GM20000 (cell line): ENCODE measurements at regions not wholly inside any gene's neighbourhood (a gene's known extent, or its start where the extent isn't known, plus 50 kb on each side); places are given as distances from the start of the nearest gene placed in this dataset.

Source experiments
- DNase-seq: peaks from one replicate; pipeline ENCODE4 v3.0.0; 2012; ENCODE audit warnings: low spot score
- TF ChIP-seq, protein P1 (sequence below): IDR thresholded peaks from 2 replicates; pipeline ENCODE4 v1.5.1; 2012; ENCODE audit warnings: mild to moderate bottlenecking, control low read depth; ENCODE audit errors: extremely low read depth, missing control alignments

DNA sequence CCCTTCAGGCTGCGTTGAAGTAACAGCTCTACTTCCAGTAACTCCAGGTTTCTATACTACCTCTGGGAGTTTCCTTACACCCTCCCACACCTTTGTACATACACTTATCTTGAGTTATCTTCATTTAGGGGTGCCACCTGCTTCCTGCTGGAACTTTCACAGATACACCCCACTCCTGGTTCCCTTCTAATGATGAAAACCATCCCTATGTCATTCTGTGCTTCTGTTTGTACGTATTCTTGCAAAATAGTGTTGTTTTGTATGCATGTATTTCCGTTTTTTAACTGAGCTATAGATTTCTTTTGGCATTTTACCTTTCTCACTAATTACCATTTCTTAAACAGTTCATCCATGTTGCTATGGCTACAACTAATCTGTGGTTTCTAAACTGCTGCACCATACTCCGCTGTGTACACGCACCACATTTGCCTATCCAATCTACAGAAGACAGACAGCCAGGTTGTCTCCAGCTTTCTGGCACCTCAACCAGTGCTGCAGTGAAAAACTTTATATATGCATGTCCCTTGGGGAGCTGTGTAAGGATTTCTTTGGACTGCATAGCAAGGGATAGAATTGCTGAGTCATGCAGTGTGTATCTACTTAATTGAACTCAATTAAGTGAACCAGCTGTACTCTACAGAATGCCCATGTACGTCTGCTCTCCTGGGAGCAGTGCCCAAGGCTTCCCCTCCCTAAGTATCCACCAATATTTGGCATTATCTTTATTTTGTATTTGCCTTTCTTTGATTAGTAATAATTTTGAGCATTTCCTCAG lies 61.4 kb upstream of the ST8SIA2 start:
- TF ChIP-seq, protein P1, sequence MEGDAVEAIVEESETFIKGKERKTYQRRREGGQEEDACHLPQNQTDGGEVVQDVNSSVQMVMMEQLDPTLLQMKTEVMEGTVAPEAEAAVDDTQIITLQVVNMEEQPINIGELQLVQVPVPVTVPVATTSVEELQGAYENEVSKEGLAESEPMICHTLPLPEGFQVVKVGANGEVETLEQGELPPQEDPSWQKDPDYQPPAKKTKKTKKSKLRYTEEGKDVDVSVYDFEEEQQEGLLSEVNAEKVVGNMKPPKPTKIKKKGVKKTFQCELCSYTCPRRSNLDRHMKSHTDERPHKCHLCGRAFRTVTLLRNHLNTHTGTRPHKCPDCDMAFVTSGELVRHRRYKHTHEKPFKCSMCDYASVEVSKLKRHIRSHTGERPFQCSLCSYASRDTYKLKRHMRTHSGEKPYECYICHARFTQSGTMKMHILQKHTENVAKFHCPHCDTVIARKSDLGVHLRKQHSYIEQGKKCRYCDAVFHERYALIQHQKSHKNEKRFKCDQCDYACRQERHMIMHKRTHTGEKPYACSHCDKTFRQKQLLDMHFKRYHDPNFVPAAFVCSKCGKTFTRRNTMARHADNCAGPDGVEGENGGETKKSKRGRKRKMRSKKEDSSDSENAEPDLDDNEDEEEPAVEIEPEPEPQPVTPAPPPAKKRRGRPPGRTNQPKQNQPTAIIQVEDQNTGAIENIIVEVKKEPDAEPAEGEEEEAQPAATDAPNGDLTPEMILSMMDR, result no peak
- no peak for DNase-seq

DNA sequence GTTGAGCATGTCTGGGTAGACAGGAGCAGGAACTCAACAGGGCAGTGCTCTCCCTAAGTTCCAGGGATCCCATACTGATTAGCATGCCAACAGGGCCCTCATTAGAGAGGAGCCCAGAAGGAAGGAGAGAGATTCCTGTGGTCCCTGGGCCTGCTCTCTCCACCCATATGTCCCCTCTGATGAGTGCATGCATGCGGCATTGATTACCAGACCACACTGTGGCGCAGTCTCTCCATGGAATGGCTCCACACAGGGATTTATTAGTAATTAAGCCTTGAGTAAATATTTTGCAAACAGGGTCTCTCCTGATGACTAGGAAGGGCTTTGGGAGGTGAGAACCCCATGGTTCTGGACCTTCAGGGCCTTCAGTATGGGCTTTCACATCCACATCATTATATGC lies 60.0 kb upstream of the ST8SIA2 start:
- no peak for DNase-seq
- TF ChIP-seq, protein P1, result no peak

DNA sequence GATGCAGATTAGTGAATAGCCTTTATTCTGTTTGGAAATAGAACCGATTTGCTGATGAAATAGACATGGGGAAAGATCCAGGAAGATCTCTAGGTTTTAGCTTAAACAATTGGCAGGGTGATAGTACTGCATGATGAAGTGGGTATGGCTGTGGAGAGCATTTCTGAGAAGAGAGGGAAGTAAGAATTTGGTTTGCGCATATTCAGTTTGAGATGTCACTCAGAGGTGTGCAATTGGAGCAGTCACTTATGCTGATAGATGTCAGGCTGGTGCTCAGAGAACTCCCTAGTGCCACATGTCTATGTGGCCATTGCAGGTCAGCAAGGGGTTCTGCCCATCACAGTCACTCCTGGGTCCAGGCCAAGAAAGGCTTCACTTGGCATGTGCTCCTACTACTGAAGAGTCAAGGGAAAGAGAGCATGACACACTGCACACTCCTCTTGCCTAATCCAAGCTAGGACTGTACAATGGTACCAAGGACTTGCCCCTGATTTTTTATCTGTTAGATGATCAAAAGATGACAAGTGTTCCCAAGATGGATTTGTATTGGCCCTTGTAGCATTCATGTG lies 57.2 kb upstream of the ST8SIA2 start:
- no peak for DNase-seq
- TF ChIP-seq, protein P1, result no peak

DNA sequence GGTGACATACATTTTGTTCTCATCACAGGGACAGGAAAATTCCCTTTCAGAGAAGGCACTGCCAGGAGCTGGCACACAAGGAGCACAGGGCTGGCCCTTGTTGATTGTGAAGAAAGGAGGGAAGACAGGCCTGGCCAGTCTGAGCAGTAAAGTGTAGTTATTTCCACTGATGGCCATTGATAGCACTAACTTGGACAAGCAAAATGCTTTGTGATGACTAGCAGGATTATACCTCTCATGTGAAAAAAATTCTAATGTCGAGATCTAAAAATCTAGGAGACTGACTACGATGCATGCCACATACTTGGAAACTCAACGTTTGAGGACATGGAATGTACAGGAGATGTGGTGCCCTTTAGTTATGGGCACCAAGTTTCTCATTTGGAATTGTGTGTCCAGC lies 54.3 kb upstream of the ST8SIA2 start:
- no peak for DNase-seq
- TF ChIP-seq, protein P1, result no peak
